ENCODE measurements at regions not wholly inside any gene's neighbourhood (a gene's known extent, or its start where the extent isn't known, plus 50 kb on each side); places are given as distances from the start of the nearest gene placed in this dataset.

- DNase-seq, result no peak
Observed at GRCh38 chr3:177306252-177306651, 109.0 kb upstream of the TBL1XR1 start.

GRCh38 chr3:177307391-177307790 is 110.1 kb upstream of the TBL1XR1 start:
- DNase-seq, result no peak

GRCh38 chr3:177307826-177308225 is 110.5 kb upstream of the TBL1XR1 start:
- DNase-seq, result no peak

GRCh38 chr3:177308286-177308685 is 111.0 kb upstream of the TBL1XR1 start:
- no peak for DNase-seq

- DNase-seq, result no peak
Observed at GRCh38 chr3:177308911-177309310, 111.6 kb upstream of the TBL1XR1 start.

- peak in 1 of 2 donors; percentile 29 for DNase-seq
Observed at GRCh38 chr3:177312491-177312890, 115.2 kb upstream of the TBL1XR1 start.

- no peak for DNase-seq
Observed at GRCh38 chr3:177314897-177315296, 117.6 kb upstream of the TBL1XR1 start.

- no peak for DNase-seq
Observed at GRCh38 chr3:177317247-177317646, 120.0 kb upstream of the TBL1XR1 start.

- no peak for DNase-seq
Observed at GRCh38 chr3:177318559-177318958, 121.3 kb upstream of the TBL1XR1 start.

- DNase-seq, result no peak
Observed at GRCh38 chr3:177320765-177321247, 123.5 kb upstream of the TBL1XR1 start.

GRCh38 chr3:177321819-177322218 is 124.5 kb upstream of the TBL1XR1 start:
- no peak for DNase-seq

GRCh38 chr3:177322881-177323280 is 125.6 kb upstream of the TBL1XR1 start:
- no peak for DNase-seq

- DNase-seq, result no peak
Observed at GRCh38 chr3:177329854-177330253, 132.6 kb upstream of the TBL1XR1 start.

- no peak for DNase-seq
Observed at GRCh38 chr3:177330779-177331178, 133.5 kb upstream of the TBL1XR1 start.

GRCh38 chr3:177331203-177331835 is 134.0 kb upstream of the TBL1XR1 start:
- no peak for DNase-seq

GRCh38 chr3:177332955-177333354 is 135.7 kb upstream of the TBL1XR1 start:
- DNase-seq, result no peak

GRCh38 chr3:177333533-177334520 is 136.5 kb upstream of the TBL1XR1 start:
- no peak for DNase-seq

- no peak for DNase-seq
Observed at GRCh38 chr3:177334803-177335202, 137.5 kb upstream of the TBL1XR1 start.

GRCh38 chr3:177335728-177336127 is 138.4 kb upstream of the TBL1XR1 start:
- no peak for DNase-seq

- no peak for DNase-seq
Observed at GRCh38 chr3:177336873-177337450, 139.7 kb upstream of the TBL1XR1 start.

- peak; percentile 72 to 75 for DNase-seq
Observed at GRCh38 chr3:177337541-177338331, 140.5 kb upstream of the TBL1XR1 start.

GRCh38 chr3:177338697-177339219 is 141.5 kb upstream of the TBL1XR1 start:
- DNase-seq, result no peak
